Activated T-cell treated with anti-CD3 and anti-CD28 coated beads, Interleukin-2, amount 50 U/mL, for 1 hour (primary cell): ENCODE measurements at regions not wholly inside any gene's neighbourhood (a gene's known extent, or its start where the extent isn't known, plus 50 kb on each side); places are given as distances from the start of the nearest gene placed in this dataset.

ENCODE experiments used
- DNase-seq: peaks from one replicate; pipeline ENCODE4 v3.0.0-alpha.2; 2020

DNA sequence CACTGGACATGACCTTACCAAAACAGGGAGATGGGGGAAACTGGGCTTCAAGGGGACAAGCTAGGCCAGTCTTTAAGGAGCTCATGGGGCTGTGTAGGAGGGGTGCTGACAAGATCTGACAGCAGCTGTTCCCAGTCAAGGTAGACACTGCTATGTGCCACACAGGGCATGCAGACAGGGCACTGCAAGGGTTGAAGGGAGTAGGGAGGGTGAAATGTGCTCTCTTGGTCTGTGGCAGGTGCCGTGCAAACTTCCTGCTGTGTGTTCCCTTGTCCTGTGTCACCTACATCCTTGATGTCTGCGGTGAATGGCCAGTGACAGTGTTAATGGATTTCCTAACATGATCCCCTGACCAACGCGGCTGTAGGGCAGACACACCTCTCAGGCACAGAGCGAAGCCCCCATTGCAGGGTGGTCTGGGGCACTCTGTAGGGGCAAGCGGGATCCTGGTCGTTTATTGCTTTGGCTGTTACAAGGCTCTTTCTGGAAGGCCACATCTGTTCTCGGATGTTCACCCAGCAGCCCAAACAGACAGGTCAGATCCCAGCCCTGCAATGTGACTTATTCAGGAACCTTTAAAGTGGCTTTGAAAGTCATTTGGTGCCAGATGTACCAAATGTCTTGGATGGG, 199.5 kb upstream of the ZNF536 start:
- no peak for DNase-seq

DNA sequence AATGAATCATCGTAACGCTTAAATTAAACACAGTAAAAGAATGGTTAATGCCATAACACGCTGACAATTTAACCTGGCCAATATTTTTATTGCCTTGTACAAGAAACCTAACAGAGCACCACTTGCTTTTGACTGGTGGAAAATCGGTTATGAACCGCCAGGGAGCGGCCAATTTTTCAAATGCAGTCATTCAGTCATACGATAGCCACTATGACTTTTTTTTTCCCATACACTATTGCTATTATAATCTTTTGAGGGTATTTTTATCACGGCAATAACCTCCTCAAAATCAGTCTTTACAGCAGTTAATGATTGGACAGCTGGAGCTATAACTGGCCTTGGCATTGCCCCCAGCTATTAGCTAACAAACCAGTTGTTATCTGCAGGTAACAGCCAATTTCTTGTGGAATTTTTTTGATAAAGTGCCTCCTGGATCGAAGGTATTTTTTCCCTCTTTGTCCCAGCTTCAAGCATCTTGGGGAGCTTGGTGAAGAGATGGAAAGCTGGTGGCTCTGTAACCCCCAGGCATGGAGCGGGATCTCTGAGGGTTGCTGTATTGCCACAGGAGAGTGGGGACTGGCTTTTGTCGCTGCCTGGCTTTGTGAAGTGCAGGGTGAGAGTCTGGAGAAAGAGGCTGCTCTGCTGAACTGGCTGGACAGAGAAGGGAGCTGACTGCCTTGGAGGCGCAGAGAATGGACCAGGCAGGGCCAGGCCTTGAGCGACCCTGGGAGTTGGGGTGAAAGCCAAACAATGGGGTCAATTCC, 198.4 kb upstream of the ZNF536 start:
- DNase-seq = no peak

DNA sequence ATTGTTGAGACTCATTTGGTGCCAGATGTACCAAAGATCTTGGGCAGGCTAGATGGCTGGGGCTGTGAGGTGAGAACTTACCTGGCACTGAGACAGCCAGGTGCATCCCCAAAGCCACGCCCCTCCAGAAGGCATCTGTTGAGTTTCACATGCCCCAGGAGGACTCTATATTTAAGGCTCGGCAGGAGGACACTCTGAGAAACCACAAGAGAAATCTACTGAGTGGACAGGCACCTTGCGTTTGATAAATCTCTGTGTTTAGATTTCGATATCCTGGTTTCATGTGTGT, 197.9 kb upstream of the ZNF536 start:
- no peak for DNase-seq

DNA sequence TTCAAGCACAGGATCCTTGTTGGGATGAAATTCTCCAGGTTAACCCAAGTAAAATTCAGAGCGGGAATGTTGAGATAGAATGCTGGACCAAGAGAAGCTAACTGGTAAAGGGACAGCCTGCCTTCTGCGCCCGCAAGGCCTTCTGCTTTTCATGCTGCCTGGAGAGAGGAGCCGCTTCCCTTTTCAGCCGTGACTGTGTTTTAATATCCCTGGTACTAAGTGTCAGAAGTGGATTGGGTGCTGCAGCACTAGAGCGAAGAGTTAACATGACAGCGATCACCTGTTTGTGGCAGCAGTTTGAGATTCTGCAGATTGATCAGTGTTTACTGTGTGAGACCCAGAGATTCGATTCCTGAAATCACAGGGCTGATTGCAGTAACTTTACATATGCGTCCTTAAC, 197.4 kb upstream of the ZNF536 start:
- no peak for DNase-seq

DNA sequence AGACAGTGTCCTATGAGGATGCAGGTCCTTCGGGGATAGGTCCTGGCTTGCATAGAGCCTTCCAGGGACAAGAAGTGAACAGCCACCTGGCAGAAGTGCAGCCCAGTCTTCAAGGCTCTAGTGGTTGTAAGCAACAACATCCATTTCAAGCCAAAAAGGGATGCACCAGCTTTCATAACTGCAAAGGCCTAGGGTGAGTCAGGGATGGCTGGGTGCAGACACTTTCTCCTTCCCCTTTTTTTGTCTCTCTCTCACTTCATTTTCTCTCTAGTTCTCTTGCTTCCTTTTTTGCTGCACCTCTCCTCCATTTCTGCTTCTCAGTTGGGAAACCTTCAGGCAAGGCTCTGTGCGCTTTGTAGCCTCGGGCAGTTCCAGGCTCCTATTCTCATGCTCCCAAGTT, 196.2 kb upstream of the ZNF536 start:
- DNase-seq = no peak

DNA sequence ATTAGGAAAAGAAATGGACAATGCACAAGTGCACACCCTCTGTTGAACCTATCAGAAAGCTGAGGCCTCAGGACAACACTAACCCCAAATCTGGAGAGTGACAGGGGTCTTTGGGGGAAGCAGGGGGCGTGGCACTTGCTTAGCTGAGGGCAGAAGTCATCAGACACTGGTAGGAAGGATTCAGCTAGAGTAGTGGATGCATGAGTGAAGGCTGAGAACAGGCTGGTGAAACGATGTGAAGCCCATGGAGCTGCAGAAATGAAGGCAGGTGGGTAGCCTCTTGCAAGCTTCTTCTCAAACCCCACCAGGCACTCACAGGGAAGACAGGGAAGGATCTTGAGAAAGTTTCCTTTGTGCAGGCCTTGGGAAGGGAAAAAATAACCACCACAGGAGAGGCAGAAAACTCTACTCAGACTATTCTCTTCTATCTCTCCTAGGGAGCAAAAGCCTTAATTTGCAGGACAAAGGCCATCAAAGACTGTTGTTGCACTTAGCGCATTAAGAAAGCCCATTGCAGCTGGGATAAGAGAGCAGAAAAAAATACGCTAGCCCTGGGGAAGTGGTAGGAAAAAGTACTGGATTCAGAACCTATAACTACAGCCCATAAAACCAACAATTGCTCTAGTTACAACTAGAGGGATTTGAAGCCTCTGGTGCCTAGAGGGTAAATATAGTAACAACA, 193.3 kb upstream of the ZNF536 start:
- no peak for DNase-seq

DNA sequence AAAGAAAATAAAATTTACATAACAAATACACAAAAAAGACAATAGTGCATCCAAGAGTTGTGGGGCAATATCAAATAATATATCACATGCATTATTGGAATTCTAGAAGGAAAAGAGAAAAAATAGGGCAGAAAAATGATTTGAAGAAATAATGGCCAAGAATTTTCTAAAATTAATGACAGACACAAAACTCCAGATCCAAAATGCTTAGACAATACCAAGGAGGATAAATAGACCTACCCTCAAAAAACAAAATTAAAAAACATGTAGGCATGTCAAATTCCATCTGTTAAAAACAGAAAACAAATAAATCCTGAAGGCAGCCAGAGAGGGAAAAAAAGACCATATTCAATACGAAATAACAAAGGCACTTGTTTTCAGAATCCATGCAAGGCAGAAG, 191.5 kb upstream of the ZNF536 start:
- DNase-seq = no peak

DNA sequence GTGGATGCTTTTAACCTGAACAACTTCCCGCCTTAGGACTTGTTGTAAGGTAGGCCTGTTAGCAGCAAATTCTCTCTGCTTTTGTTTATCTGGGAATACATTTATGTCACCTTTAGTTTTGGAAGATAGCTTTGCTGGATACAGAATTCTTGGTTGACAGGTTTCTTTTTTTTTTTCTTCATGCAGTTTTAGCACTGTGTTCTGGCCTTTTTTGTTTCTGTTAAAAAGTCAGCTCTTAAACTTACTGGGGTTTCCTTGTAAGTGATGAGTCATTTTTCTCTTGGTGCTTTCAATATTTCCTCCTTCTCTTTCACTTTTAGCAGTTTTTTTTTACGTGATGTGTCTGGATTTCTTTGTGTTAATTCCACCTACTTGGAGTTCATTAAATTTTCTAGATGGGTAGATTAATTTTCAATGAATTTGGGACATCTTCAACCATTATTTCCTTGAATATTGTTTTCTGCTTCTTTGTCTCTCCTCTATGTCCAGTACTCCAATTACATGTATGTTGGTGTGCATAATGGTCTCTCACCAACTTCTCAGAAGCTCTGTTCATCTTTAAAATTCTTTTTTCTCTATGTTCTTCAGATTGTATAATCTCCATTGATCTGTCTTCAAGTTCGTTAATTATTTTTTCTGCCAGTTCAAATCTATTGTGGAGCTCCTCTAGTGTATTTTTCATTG, 188.2 kb upstream of the ZNF536 start:
- no peak for DNase-seq

DNA sequence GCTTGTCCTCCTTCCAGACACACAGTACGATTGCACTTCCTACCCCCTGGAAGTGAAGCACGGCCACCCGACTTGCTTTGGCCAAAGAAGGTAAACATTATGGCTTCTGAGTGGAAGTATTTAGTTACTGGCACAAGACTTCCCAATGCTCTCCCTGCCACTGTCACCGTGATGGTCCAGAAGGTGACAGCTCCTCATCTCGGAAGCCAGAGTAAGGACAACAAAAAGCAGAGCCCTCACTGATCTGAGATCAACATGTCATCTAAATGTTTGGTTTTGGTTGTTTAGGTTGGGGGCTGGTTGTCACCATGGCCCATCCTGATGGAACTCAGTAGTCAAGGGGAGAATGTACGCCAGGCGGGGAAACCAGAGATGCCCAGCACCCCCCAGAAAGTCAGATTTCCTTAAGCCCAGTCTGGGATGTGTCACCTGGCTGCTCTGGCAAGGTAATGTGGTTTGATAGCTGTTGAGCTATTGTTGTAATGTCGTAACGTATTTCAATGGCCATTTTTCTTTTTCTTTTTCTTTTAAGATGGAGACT, 170.1 kb upstream of the ZNF536 start:
- DNase-seq = no peak

DNA sequence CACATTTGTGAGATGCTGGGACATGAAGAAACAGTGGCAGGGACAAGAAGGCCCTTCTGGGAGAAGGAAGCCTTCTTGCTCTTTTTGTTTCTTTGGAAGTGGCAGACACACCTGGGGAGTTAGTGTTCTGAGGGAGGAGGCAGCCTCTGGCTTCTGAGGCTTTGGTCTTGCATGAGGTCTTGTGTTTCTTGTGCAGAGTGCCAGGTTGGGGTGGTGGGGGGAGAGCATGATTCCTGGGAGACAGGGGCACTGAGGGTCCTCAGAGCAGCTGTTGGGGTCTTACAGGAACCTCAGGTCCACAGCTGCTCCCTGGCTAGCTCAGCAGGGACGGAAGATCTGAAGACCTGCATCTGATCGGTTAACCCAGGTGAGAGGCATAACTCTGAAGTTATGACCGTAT, 167.5 kb upstream of the ZNF536 start:
- DNase-seq = no peak

DNA sequence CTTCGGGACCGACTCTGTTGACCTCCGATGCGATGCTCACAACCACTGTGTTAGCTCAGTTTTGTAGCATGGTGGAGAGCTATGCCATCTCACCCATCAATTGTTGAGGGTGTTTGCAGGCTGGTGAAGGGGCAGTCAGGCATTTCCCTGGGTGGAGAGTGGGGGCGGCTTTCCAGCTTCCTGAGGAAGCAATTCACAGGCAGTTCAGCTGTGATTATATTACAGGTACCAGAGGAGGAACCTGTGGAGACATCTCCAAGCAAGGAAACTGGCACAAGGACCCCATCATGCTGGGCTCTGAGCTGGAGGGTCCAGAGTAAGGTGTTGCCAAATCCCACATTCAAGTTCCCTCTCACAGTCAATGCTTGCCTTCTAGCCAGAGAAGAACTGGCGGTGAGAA, 166.0 kb upstream of the ZNF536 start:
- DNase-seq = no peak

DNA sequence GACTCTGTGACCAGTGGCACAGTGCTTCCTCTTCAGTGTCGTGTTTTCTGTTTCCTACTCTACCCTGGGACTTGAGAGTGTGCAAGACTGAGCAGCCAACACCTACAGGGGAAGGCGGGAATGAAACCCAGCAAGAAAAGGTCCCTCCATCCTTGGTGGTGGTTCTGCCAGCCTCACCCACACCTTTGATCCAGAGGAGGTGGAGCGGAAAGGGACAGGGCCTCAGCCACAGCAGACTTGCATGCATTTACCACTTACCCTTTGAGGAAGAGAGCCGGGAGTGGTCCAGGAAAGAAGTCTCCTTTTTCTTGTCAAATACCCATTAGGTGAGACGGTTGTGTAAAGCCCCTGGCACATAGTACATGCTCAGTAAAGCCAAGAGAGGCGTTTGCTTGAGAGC, 164.8 kb upstream of the ZNF536 start:
- no peak for DNase-seq

DNA sequence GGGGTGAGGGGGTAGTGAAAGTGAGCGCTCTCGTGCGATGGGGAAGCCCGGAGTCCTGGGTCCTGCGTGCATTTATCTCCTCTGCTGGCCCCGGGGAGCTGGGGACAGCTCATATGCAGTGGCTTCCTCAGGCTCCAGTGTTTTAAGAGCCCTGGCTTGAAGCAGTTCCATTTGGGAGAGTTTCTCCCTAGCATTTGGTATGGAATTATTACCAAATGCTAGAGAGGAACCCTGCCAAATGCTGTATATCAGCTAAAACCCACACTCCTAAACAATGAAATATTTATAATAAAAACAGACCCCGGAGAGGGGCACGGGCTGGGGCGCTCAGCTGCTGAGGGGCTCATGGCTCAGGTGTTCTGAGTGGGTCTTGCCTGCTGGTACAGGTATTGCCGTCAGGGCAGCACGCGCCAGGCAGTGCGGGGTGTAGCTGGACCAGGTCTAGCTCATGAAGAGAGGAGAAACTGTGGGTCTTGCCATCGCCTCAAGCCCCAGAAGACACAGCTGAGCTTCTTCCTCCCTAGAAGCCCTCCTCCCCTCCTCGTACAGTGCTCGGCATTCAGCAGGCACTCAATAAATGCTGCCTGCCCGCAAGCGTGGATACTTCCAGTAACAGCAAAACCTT, 163.6 kb upstream of the ZNF536 start:
- DNase-seq = no peak

DNA sequence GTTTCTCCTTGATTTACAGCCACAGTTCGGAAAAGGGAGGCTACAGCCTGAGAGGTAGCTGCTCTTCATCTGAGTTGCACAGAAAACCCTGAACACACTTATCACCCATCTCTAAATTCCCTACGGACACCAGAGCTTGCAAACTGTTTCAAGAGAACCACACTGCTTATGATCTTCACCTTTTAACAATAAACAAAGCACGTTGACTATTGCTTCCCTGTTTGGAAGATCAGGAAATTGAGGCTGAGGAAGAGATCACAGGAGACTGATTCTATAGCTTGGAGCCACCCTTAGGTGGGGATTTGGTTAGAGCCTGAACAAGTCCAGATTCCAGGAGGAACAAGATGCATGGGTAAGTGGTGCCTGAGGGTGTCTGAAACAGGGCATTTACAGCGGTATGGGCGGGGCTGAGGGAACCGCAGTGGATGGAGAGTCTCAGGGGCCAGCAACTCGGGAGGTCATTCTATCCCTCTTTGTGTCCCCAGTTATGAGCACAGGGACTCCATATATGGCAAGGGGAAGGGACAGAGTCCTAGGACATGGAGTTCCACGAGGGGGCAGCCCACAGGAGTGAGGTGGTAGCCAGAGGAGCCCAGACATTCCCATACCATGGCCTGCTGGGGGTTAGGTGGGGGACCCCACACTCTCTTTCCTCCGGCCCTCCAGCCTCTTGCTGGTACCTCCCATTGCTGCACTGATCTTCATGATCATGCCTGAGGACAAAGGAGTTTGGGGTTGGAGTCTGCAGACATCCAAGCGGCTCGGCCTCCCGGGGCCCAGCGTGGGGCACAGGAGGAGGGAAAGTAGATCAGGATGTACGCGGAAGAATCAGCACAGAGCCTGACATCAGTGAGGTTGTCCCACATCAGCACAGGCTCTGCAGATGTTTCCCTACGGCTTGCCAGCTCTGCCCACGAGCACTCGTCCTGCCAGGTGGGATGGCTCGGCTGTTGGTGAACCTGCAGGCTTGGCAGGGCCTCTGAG, 162.3 kb upstream of the ZNF536 start:
- no peak for DNase-seq

DNA sequence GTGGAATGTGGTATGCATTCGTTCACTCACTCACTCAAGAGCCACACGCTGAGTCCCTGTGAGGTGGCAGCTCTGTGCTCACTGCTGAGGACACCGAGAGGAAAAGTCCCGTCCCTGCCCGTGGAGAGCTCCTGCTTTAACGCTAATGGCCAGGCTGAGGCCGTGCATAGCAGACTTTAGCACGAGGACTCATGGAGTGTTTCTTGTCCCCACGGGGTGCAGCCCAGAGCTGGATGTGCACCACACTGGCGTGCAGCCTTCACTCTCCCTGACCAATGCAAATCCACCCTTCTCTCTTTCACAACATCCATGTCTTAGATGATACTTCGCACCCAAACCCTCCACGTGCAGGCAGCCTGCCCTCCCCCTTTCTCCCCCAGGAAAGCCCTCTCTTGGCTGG, 159.6 kb upstream of the ZNF536 start:
- DNase-seq = no peak

DNA sequence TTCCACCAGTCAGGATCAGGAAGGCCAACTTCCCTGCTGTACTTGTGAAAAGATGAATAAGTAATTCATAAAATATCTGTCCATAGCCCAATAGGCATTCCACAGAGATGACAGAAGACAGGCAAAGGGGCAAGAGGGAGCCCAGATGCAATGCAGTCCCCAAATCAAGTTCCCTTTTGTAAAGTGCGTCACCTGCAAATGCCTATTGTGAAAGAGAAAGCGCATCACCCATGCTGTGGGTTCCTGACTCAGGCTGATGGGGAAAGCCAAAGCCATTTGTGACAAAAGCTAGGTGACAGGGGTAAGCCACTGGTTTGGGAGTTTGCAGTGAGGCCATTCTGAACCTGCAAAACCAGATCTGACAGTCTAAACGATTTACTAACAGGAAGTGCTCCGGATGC, 157.5 kb upstream of the ZNF536 start:
- no peak for DNase-seq

DNA sequence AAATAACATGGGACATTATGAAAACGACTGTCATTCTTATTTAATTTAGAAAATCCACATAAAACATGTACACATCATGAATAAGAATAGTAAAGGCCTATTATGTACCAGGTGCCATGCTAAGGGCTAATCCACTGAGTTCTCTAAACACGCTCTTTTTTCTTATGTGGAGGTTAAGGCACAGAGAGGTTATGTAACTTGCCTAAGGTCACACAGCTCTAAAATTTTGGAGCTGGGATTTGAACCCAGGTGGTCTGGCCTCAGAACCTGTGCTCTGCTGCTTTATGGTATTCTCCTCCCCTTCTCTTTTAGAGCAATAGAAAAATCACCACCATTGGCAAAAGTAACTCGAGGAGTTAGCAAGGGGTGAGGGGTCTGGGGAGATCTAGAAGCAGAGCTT, 156.9 kb upstream of the ZNF536 start:
- no peak for DNase-seq

DNA sequence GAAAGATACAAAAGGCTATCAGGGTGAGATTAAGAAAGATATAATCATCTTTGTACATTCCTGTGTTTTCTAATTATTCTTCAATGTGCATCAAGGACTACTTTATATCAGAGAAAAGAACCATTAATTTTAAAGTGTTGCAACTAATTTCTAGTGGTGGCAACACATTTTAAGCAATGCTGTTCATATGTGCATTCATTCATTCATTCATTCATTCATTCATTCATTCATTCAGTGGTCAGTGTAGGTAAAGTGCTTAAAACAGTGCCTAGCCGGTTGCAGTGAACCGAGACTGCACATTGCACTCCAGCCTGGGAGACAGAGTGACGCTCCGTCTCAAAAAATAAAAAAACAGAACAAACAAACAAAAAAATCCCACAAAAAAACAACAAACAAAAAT, 155.7 kb upstream of the ZNF536 start:
- DNase-seq = no peak

DNA sequence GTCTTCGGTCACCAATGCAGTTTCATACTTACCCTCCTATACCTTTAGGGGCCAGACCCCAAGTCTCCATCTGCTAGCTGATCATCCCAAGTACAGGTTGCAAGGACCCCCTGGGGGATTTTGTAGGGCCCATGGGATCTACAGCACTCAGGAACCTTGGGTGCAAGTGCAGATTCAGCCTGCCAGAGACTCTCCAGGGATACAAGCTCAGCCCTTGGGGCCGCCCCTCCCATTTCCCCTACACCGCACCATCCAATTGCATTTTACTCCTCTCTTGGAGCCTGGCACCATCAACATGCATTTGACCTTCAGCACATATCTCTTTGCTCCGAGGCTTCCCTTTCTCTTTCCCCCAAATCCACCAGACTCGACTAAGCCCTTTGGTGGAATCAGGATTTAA, 154.7 kb upstream of the ZNF536 start:
- no peak for DNase-seq

DNA sequence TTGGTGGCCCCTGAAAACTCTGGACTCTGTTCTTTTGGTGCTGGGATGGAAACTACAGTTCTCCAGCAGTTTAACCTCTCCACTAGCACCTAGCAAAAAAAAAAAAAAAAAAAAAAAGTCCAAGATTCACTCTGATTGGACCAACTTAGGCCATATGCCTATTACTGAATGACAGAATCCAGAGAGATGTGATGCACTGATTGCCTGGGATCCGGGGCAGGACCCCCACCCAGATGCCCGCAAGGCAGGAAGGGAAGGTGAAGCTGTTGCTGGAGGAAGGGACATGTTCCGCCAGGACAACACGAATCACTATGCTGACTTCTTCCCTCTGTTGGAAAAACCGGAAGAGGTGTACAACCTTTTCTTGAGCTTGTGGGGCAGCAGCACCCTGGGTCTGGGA, 152.5 kb upstream of the ZNF536 start:
- no peak for DNase-seq

DNA sequence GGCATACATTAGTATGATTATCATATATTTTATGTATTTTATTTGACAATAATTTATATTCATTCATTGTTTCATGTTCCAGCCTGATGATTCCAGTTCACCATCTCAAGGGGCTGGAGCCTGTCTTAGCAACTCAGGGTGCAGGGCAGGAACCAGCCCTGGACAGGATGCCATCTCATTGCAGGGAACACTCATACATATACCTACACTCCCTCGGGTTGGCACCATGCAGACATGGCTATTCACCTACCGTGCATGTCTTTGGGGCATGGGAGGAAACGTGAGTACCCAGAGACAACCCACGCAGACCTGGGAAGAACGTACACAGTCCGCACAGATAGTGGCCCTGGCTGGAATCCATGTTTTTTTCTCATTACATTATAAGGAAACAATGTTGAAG, 151.0 kb upstream of the ZNF536 start:
- DNase-seq = no peak

DNA sequence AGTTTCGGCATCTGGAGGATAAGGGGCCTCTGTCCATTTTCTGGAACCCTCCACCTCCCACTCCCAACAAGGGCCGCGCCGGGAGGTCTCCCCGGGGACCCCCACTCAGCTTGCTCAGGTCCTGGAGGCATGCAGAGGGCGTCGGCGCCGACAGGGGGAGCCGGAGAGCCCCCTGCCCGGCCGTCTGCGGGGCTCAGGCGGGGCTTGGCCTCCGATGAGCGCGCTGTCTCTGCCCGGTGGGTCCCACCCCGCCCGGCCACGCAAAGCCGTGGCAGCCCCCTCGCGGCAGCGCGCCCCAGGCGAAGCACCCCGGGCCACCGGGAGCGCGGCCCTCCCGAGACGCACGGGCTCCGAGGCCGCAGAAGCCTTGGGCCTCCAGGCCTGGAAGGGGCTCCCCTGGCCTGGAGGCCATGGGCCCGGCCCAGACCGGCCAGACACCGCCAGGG, 149.7 kb upstream of the ZNF536 start:
- no peak for DNase-seq
